ENCODE measurements at regions not wholly inside any gene's neighbourhood (a gene's known extent, or its start where the extent isn't known, plus 50 kb on each side); places are given as distances from the start of the nearest gene placed in this dataset.

- no peak for FAIRE-seq
- DNase-seq (ENCODE audit: insufficient read length, low spot score), result no peak
- no peak for TF ChIP-seq CTCF (IDR thresholded peaks at IDR 0.05; ENCODE audit: insufficient read depth, missing control alignments)
Measured at GRCh38 chr5:175021841-175022625, 297.7 kb downstream of the MSX2 start.

GRCh38 chr5:175021321-175021720 is 296.9 kb downstream of the MSX2 start:
- DNase-seq (ENCODE audit: insufficient read length, low spot score) (no peak), FAIRE-seq (no peak)
- TF ChIP-seq CTCF (IDR thresholded peaks at IDR 0.05; ENCODE audit: insufficient read depth, missing control alignments), result no peak

- TF ChIP-seq CTCF (IDR thresholded peaks at IDR 0.05; ENCODE audit: insufficient read depth, missing control alignments), result no peak
- FAIRE-seq (no peak), DNase-seq (ENCODE audit: insufficient read length, low spot score) (no peak)
Measured at GRCh38 chr5:175015028-175015685, 290.8 kb downstream of the MSX2 start.

- no peak for DNase-seq (ENCODE audit: insufficient read length, low spot score)
- no peak for FAIRE-seq
- no peak for TF ChIP-seq CTCF (IDR thresholded peaks at IDR 0.05; ENCODE audit: insufficient read depth, missing control alignments)
Measured at GRCh38 chr5:175013251-175013650, 288.9 kb downstream of the MSX2 start.

- no peak for FAIRE-seq
- no peak for DNase-seq (ENCODE audit: insufficient read length, low spot score)
- no peak for TF ChIP-seq CTCF (IDR thresholded peaks at IDR 0.05; ENCODE audit: insufficient read depth, missing control alignments)
Measured at GRCh38 chr5:175012267-175012666, 287.9 kb downstream of the MSX2 start.

- FAIRE-seq, result no peak
- DNase-seq (ENCODE audit: insufficient read length, low spot score), result no peak
- TF ChIP-seq CTCF (IDR thresholded peaks at IDR 0.05; ENCODE audit: insufficient read depth, missing control alignments), result no peak
Measured at GRCh38 chr5:175003531-175003930, 279.1 kb downstream of the MSX2 start.
